ENCODE measurements at regions not wholly inside any gene's neighbourhood (a gene's known extent, or its start where the extent isn't known, plus 50 kb on each side); places are given as distances from the start of the nearest gene placed in this dataset.

DNA sequence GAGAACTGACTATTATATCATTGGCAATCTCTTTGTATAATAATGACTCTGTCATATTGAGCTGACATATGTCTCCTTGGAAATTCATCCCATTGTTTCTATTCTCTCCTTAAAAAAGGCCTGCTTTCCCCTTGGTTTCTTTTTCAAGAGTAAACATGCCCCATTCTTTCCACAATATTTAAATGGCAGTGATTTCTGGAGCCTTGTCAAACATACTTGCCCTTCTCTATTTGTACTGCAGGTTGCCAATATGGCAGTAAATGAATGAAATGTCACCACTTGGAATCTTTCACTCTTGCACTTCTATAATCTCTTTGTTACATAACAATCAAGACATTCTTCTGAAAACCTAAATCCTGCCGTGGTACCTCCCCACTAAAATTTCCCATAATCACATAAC, 1265.1 kb upstream of the CDH8 start:
- DNase-seq (no peak), ATAC-seq (no peak)
- H3K36me3 Mint-ChIP-seq, result peaks cover 1% of the 10 kb centered on the region
- H3K9me3 Mint-ChIP-seq (ENCODE audit: low read depth), result peaks cover 18% of the 10 kb centered on the region
- CTCF ChIA-PET, result no interaction called here
- no peak overlapping the region for H3K27ac Mint-ChIP-seq
- no peaks in the 10 kb centered on the region for H3K27me3 Mint-ChIP-seq
- H3K4me1 Mint-ChIP-seq, result no peaks in the 10 kb centered on the region
- no peak overlapping the region for H3K4me3 Mint-ChIP-seq

DNA sequence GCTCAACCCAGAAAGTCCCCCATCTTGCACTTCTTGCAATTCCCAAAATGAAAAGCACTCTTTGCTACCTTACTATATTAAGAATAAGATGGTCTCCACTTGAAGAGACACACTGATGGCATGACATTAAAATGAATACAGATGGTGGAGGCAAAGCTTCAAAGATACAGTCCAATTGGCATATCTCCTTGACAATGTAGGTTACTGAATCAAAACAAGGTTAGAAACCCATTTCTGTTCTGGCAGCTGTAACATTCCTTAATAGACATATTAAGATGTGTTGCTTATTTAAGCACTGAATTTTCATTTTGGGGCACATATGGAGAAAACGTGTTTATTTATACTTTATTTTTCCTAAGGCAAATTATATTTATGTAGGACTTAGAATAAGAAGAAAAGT, 1262.8 kb upstream of the CDH8 start:
- H3K9me3 Mint-ChIP-seq (ENCODE audit: low read depth), result peaks cover 14% of the 10 kb centered on the region
- DNase-seq (no peak), ATAC-seq (no peak)
- H3K4me1 Mint-ChIP-seq, result no peaks in the 10 kb centered on the region
- CTCF ChIA-PET, result no interaction called here
- no peak overlapping the region for H3K4me3 Mint-ChIP-seq
- H3K27me3 Mint-ChIP-seq, result no peaks in the 10 kb centered on the region
- no peak overlapping the region for H3K27ac Mint-ChIP-seq
- H3K36me3 Mint-ChIP-seq, result peaks cover 1% of the 10 kb centered on the region

DNA sequence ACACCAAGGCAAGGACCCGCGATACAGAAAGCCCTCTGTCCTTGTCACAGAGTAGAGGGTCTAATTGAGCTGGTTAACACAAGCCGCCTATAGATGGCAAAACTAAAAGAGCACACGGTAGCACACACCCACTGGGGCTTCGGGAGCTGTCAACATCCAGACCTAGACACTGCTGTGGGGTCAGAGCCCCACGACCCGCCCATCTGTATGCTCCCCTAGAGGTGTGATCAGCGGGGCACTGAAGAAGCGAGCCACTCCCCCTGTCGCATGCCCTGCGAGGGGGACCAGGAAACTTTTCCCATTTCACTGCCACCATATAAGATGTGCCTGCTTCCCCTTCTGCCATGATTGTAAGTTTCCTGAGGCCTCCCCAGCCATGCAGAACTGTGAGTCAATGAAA, 1255.8 kb upstream of the CDH8 start:
- Mint-ChIP-seq H3K27me3 (no peaks in the 10 kb centered on the region), H3K27ac (no peak overlapping the region)
- CTCF ChIA-PET, result no interaction called here

DNA sequence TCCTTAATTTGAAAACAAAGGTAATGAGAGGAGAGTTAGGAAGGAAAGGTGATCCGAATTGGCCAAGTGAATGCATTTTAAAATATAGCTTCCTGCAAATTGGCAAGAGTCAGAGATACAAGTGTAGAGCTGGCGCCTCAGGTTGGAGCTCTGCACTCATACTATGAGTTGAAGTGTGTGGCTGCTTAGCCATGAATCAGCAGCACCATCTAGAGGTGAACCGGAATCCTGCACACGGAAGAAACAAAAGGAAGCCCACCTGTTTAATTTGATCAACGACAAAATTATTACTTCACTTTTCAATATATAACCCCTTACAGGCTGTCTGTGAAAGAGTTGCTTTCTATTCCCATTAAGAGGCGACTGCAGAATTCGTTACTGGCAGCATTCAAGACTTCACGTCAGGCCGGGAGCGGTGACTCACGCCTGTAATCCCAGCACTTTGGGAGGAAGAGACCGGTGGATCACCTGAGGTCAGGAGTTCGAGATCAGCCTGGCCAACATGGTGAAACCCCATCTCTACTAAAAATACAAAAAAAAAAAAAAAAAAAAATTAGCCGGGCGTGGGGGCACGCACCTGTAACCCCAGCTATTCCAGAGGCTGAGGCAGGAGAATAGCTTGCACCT, 1253.7 kb upstream of the CDH8 start:
- Mint-ChIP-seq H3K9me3 (ENCODE audit: low read depth) (peaks cover 11% of the 10 kb centered on the region), H3K36me3 (no peaks in the 10 kb centered on the region), H3K27me3 (no peaks in the 10 kb centered on the region), H3K4me1 (no peaks in the 10 kb centered on the region), H3K27ac (no peak overlapping the region), H3K4me3 (no peak overlapping the region)
- no peak for DNase-seq
- CTCF ChIA-PET, result no interaction called here
- ATAC-seq, result no peak

More for the DNA sequence above, 1255.8 kb upstream of the CDH8 start:
- DNase-seq (no peak), ATAC-seq (no peak)
- no peak overlapping the region for H3K4me3 Mint-ChIP-seq
- peaks cover 11% of the 10 kb centered on the region for H3K9me3 Mint-ChIP-seq (ENCODE audit: low read depth)
- H3K4me1 Mint-ChIP-seq, result no peaks in the 10 kb centered on the region
- H3K36me3 Mint-ChIP-seq, result no peaks in the 10 kb centered on the region

DNA sequence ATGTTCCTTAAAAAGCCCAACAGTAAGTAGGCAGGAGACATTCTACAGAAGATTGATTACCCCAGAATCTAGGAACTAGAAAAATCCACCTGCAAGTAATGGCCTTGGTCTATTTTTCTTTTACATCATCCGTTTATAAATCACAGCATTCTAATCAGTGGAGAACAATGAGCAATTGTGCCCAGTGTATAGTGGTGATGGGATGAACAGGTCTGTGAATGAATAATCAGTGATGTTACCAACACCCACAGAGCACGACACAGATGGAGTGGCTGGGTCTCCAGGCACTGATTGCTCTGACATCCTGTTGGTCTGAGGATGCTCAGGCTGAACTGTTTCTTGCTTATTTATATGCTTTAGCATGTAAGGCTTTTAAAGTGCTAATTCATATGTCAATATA, 1251.2 kb upstream of the CDH8 start:
- no peak overlapping the region for H3K27ac Mint-ChIP-seq
- no peaks in the 10 kb centered on the region for H3K4me1 Mint-ChIP-seq
- no peaks in the 10 kb centered on the region for H3K36me3 Mint-ChIP-seq
- DNase-seq (no peak), ATAC-seq (no peak)
- CTCF ChIA-PET, result no interaction called here
- no peaks in the 10 kb centered on the region for H3K27me3 Mint-ChIP-seq
- peaks cover 8% of the 10 kb centered on the region for H3K9me3 Mint-ChIP-seq (ENCODE audit: low read depth)
- no peak overlapping the region for H3K4me3 Mint-ChIP-seq

DNA sequence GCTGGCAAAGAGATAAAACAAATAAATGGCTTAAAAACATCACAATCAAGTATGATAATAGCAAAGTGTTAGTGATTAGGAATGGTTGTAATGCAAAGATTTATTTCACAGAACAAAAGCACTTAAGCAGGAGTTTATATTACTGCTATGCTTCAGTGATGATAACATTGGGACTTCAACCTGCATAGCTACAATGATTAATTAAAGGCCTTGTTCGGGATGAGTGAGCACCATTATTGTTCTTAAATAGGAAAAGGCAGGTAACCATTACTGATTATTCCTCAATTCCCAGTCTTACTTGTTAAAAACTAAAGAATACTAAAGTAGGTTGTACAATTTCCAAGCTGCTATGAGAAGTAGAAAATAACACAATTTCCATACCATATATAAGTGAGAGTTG, 1247.5 kb upstream of the CDH8 start:
- H3K27me3 Mint-ChIP-seq, result no peaks in the 10 kb centered on the region
- H3K4me3 Mint-ChIP-seq, result no peak overlapping the region
- no peak for DNase-seq
- H3K27ac Mint-ChIP-seq, result no peak overlapping the region
- H3K4me1 Mint-ChIP-seq, result no peaks in the 10 kb centered on the region
- CTCF ChIA-PET, result no interaction called here
- ATAC-seq, result no peak
- no peaks in the 10 kb centered on the region for H3K9me3 Mint-ChIP-seq (ENCODE audit: low read depth)
- H3K36me3 Mint-ChIP-seq, result no peaks in the 10 kb centered on the region

DNA sequence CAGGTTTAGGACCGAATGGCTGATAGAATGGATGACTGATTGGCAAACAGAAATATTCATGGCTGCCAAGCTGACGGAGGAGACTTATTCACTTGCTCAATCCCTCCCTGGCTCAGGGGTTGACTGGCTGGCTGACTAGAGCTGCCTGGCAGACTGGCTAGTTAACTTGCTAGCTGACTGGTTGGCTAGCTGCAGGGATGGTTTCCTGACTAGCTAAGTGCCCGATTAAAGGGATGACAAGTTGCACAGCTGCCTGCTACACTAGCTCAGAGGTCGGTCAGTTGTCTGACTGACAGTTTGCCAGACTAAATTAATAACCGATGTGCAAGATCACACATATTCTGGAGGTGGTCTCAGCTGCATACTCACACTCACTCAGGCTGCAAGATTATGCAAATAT, 1208.4 kb upstream of the CDH8 start:
- Mint-ChIP-seq H3K27ac (no peak overlapping the region), H3K27me3 (no peaks in the 10 kb centered on the region), H3K9me3 (ENCODE audit: low read depth) (peaks cover 17% of the 10 kb centered on the region), H3K4me1 (no peaks in the 10 kb centered on the region), H3K4me3 (no peak overlapping the region), H3K36me3 (no peaks in the 10 kb centered on the region)
- ATAC-seq (no peak), DNase-seq (no peak)
- CTCF ChIA-PET, result no interaction called here

DNA sequence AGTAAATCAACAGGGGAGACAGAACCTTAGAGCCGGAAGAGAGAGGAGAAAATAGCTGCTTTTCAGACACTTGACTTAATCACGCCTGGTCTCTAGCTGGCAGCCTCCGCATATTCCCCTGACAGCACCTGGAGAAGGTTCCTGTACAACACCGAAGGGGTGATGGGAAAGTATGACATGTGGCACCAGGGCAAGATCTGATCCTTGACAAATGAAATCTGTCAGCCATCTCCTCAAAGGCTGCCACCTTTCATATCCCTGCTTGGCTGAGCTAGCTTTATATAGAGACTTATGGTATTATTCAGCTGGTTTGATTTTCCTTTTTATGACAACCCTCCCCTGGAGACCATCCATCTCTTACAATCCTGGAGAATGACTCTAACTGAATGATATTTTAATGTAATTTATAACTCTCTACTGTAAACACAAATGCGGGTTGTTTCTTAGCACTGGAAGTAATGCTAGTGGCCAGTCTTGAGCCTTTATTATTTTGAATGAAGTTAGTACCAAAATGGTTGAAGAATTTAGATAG, 1205.3 kb upstream of the CDH8 start:
- H3K27me3 Mint-ChIP-seq, result no peaks in the 10 kb centered on the region
- H3K36me3 Mint-ChIP-seq, result no peaks in the 10 kb centered on the region
- no peak overlapping the region for H3K4me3 Mint-ChIP-seq
- no peaks in the 10 kb centered on the region for H3K4me1 Mint-ChIP-seq
- no peak overlapping the region for H3K27ac Mint-ChIP-seq
- no peak for ATAC-seq
- CTCF ChIA-PET, result no interaction called here
- H3K9me3 Mint-ChIP-seq (ENCODE audit: low read depth), result peaks cover 20% of the 10 kb centered on the region
- no peak for DNase-seq

DNA sequence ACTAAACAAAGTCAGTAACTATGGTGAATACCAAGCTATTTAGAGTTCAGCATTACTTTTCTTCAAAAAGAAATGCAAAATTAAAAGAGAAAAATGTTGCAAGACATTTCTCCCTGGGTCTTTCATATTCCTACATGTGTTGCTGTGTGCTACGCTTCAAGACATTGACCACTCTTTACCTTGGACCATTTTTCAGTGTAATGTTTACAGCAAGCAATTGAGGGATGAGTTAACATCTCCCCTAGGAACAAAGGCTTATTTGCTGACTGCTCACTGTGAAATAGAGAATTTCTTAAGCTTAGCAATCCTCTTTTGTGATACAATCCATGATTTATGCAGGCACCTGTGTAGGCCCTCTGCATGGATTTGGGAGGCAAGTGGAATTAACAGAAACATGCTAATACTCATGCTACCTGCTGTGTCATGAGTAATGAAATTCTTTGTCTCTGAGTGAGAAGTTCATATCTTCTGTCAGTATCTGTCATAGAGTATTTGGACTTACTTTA, 1202.9 kb upstream of the CDH8 start:
- H3K4me3 Mint-ChIP-seq, result no peak overlapping the region
- ATAC-seq, result no peak
- H3K27ac Mint-ChIP-seq, result no peak overlapping the region
- no peak for DNase-seq
- H3K9me3 Mint-ChIP-seq (ENCODE audit: low read depth), result peaks cover 12% of the 10 kb centered on the region
- no peaks in the 10 kb centered on the region for H3K27me3 Mint-ChIP-seq
- CTCF ChIA-PET, result no interaction called here
- H3K4me1 Mint-ChIP-seq, result no peaks in the 10 kb centered on the region
- H3K36me3 Mint-ChIP-seq, result no peaks in the 10 kb centered on the region

DNA sequence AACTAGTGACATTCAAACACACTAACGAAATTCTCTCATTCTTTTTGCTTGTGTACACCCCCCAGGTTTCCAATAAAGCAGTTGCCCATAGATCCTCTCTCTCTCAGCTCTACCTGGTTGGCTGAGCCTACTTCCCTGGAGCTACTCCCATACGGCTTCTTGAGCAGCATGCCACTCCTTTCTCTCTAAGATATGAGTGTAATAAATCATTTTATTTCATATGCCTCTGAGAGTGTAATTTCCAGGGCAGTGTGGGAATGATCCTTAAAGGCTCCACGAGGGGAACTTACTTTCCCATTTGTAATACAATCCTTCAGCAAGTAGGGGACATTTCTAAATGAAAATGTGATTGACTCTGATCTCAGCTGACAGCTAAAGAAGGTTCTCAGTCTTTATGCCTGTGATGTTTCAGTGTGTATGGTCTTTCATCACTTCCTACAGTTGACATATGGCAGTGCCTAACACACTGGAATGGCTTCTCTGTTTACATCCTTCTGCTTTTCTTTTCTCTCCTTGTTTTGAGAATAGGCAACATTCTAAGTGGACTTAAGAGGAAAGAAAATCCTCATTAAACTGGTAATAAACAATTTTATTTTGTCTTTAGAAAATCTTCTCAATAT, 1194.3 kb upstream of the CDH8 start:
- Mint-ChIP-seq H3K27me3 (no peaks in the 10 kb centered on the region), H3K27ac (no peak overlapping the region), H3K9me3 (ENCODE audit: low read depth) (peaks cover 15% of the 10 kb centered on the region), H3K4me3 (no peak overlapping the region), H3K4me1 (no peaks in the 10 kb centered on the region), H3K36me3 (no peaks in the 10 kb centered on the region)
- ATAC-seq, result no peak
- CTCF ChIA-PET, result no interaction called here
- no peak for DNase-seq

DNA sequence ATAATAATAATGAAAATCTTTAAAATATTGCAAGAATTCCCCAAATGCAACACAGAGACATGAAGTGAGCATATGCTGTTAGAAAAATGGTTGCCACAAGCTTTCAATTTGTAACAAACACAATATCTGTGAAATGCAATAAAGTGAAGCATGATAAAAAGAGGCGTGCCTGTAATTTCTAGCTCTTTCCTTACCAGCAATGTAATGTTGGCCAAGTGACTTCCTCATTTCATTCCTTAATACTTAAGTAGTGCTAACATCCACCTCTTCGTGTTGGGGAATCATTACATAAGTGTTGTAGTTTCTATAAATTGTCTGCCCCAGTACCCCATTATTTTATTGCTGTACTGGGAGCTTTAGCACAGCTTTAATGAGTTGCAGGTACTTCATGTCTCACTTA, 1192.0 kb upstream of the CDH8 start:
- Mint-ChIP-seq H3K4me3 (no peak overlapping the region), H3K4me1 (no peaks in the 10 kb centered on the region), H3K36me3 (no peaks in the 10 kb centered on the region), H3K27me3 (no peaks in the 10 kb centered on the region), H3K9me3 (ENCODE audit: low read depth) (peaks cover 18% of the 10 kb centered on the region), H3K27ac (no peak overlapping the region)
- no peak for DNase-seq
- CTCF ChIA-PET, result no interaction called here
- no peak for ATAC-seq

DNA sequence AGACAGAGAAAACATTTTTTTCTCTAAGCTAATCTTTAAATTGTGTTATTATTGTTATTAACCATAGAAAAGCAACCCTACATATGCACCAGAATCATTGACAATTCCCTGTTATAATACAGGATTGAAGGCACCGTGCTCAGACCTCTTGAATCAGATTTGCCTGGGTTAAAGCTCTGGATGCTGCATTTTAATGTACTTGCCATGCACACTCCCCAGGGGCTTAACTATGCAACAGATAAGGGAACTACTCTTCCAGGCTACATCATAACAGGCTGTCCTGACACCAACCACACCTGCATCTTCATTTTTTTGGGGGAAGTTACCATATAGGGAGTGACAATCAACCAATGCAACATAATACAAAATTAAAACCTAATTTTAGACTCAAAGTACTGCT, 1187.6 kb upstream of the CDH8 start:
- Mint-ChIP-seq H3K36me3 (no peaks in the 10 kb centered on the region), H3K27me3 (no peaks in the 10 kb centered on the region), H3K27ac (no peak overlapping the region), H3K9me3 (ENCODE audit: low read depth) (peaks cover 10% of the 10 kb centered on the region), H3K4me3 (no peak overlapping the region), H3K4me1 (no peaks in the 10 kb centered on the region)
- no peak for DNase-seq
- CTCF ChIA-PET, result no interaction called here
- ATAC-seq, result no peak

DNA sequence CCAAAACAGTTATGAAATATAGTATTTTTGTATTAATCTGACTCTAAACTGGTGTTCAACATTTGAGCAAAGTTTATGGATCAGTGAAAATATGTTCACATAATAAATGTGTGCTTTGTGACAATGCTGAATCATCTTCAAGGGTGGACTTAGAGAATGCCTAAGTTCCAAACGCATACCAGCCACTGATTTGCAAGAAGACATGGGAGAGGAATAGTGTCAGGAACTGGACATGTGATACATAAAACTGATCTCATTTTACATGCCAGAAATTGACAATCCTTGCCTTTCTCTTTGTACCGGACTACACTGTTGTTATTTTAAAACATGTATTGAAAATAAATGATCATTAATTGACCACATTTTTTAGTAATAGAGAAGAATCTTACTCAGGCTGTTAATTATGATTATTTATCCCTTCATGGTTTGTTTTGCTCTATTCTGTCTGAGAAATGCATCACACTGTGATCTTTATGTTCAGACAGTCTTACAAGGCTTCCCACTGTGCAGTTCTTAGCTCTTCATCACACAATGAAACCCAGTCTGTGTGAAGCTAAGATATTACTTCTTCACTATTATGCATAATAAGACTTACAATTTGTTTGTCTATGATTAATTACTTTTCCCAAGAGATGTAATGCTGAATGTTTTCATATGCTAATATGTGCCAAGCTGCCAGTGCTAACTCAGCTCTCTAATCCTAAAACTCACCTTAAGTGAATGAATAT, 1180.6 kb upstream of the CDH8 start:
- ATAC-seq (no peak), DNase-seq (no peak)
- Mint-ChIP-seq H3K36me3 (no peaks in the 10 kb centered on the region), H3K27ac (no peak overlapping the region), H3K27me3 (no peaks in the 10 kb centered on the region), H3K9me3 (ENCODE audit: low read depth) (peaks cover 11% of the 10 kb centered on the region), H3K4me3 (no peak overlapping the region), H3K4me1 (no peaks in the 10 kb centered on the region)
- CTCF ChIA-PET, result no interaction called here

DNA sequence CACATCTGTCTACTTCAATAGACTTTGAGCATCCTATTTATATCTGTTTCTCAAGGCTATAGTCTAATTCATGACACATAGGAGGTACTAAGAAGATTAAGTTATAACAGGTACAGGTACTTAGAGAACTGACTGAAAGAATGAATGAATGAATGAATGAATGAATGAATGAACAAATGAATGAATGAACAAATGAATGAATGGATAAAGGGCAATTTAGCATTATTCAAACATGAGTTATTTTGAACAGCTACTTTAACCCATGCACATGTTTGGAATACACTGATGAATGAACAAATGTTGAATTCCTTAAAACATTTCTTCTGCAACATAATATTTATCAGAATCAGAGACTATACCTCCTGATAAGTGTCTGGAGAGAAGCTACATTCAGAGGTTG, 1165.6 kb upstream of the CDH8 start:
- DNase-seq (no peak), ATAC-seq (no peak)
- Mint-ChIP-seq H3K27me3 (no peaks in the 10 kb centered on the region), H3K27ac (no peak overlapping the region), H3K36me3 (no peaks in the 10 kb centered on the region), H3K4me1 (no peaks in the 10 kb centered on the region), H3K9me3 (ENCODE audit: low read depth) (peaks cover 19% of the 10 kb centered on the region), H3K4me3 (no peak overlapping the region)
- CTCF ChIA-PET, result no interaction called here
